GM23338 (cell line): ENCODE measurements at regions not wholly inside any gene's neighbourhood (a gene's known extent, or its start where the extent isn't known, plus 50 kb on each side); places are given as distances from the start of the nearest gene placed in this dataset.
A peak's percentile ranks its signal among the peaks of the same experiment; 100 is the strongest.

Source experiments
- ATAC-seq: fragments of 200-7000 bp; cut with Tn5 transposase; 3 replicates; pipeline ENCODE4 v1.9.1; 2020
- DNase-seq: peaks from one replicate; pipeline ENCODE4 v3.0.0-alpha.2; 2015; ENCODE audit warnings: low spot score
- H2AFZ ChIP-seq: fragments of 200-600 bp; sonication (generic); 2 replicates; pipeline ENCODE4 v1.8.0; 2016; ENCODE audit warnings: antibody characterized with exemption, mild to moderate bottlenecking, moderate library complexity
- H3F3A ChIP-seq: fragments of 200-600 bp; sonication (generic); replicated peaks from 2 replicates; pipeline ENCODE4 v1.8.0; 2017; ENCODE audit warnings: antibody characterized with exemption, mixed run types, low read depth
- H3K27ac ChIP-seq: fragments of 200-600 bp; sonication (generic); 2 replicates; pipeline ENCODE4 v1.6.1; 2016; ENCODE audit warnings: low read depth
- H3K27me3 ChIP-seq: fragments of 200-600 bp; sonication (generic); 2 replicates; pipeline ENCODE4 v1.8.0; 2016; ENCODE audit warnings: mild to moderate bottlenecking, mixed run types, moderate library complexity; ENCODE audit not compliant: insufficient read depth
- H3K36me3 ChIP-seq: fragments of 200-600 bp; sonication (generic); 2 replicates; pipeline ENCODE4 v1.8.0; 2016; ENCODE audit warnings: mild to moderate bottlenecking; ENCODE audit not compliant: insufficient read depth
- H3K4me1 ChIP-seq: fragments of 200-600 bp; sonication (generic); 2 replicates; pipeline ENCODE4 v1.8.0; 2016; ENCODE audit warnings: mild to moderate bottlenecking, moderate library complexity; ENCODE audit not compliant: insufficient read depth
- H3K4me2 ChIP-seq: fragments of 200-600 bp; sonication (generic); 2 replicates; pipeline ENCODE4 v1.7.1; 2017; ENCODE audit warnings: mixed run types
- H3K4me3 ChIP-seq: fragments of 200-600 bp; sonication (generic); 2 replicates; pipeline ENCODE4 v1.6.1; 2016; ENCODE audit warnings: mixed run types
- H3K79me2 ChIP-seq: fragments of 200-600 bp; sonication (generic); replicated peaks from 2 replicates; pipeline ENCODE4 v1.8.0; 2017; ENCODE audit warnings: mild to moderate bottlenecking; ENCODE audit not compliant: insufficient read depth
- H3K9me2 ChIP-seq: fragments of 200-600 bp; sonication (generic); 2 replicates; pipeline ENCODE4 v1.8.0; 2017; ENCODE audit not compliant: insufficient read depth
- H4K20me1 ChIP-seq: fragments of 200-600 bp; sonication (generic); replicated peaks from 2 replicates; pipeline ENCODE4 v1.8.0; 2017; ENCODE audit warnings: mild to moderate bottlenecking; ENCODE audit not compliant: insufficient read depth
- H3K27ac Mint-ChIP-seq: 2 replicates; pipeline ENCODE4 v1.8.0; 2020; ENCODE audit warnings: inconsistent platforms, mild to moderate bottlenecking, moderate library complexity, mixed read lengths
- H3K27me3 Mint-ChIP-seq: 3 replicates; pipeline ENCODE4 v1.8.0; 2022; ENCODE audit warnings: low read depth, mild to moderate bottlenecking, moderate library complexity, mixed read lengths, inconsistent platforms; ENCODE audit not compliant: insufficient read depth, poor library complexity
- H3K36me3 Mint-ChIP-seq: 3 replicates; pipeline ENCODE4 v1.8.0; 2021; ENCODE audit warnings: low read depth, mild to moderate bottlenecking, inconsistent platforms, moderate library complexity, mixed read lengths
- H3K4me1 Mint-ChIP-seq: 3 replicates; pipeline ENCODE4 v1.8.0; 2020; ENCODE audit warnings: mild to moderate bottlenecking, inconsistent platforms, mixed read lengths
- H3K4me3 Mint-ChIP-seq: 3 replicates; pipeline ENCODE4 v1.8.0; 2021; ENCODE audit warnings: moderate library complexity, mild to moderate bottlenecking, inconsistent platforms, mixed read lengths
- H3K9me3 Mint-ChIP-seq: 3 replicates; pipeline ENCODE4 v1.8.0; 2020; ENCODE audit warnings: moderate library complexity, mild to moderate bottlenecking, inconsistent platforms, mixed read lengths
- CREB1 ChIP-seq: fragments of 250-450 bp; sonication (Bioruptor Pico); IDR thresholded peaks from 2 replicates; pipeline ENCODE4 v1.5.0; 2020; ENCODE audit warnings: low read depth, mild to moderate bottlenecking, moderate library complexity
- JUNB ChIP-seq: IDR thresholded peaks from one replicate; pipeline ENCODE4 v1.6.1; 2016; ENCODE audit warnings: antibody characterized with exemption; ENCODE audit not compliant: unreplicated experiment
- NANOG ChIP-seq: IDR thresholded peaks from 2 replicates; pipeline ENCODE4 v1.6.1; 2016; ENCODE audit warnings: antibody characterized with exemption, borderline replicate concordance
- POLR2AphosphoS5 ChIP-seq: IDR thresholded peaks from 2 replicates; pipeline ENCODE4 v1.6.1; 2016; ENCODE audit warnings: antibody characterized with exemption, low read depth
- REST ChIP-seq: IDR thresholded peaks from one replicate; pipeline ENCODE4 v1.6.1; 2018; ENCODE audit warnings: antibody characterized with exemption; ENCODE audit not compliant: unreplicated experiment
- STAT1 ChIP-seq: IDR thresholded peaks from one replicate; pipeline ENCODE4 v1.6.1; 2016; ENCODE audit warnings: antibody characterized with exemption; ENCODE audit not compliant: unreplicated experiment
- ZNF114 ChIP-seq: fragments of 250-450 bp; sonication (Bioruptor Pico); IDR thresholded peaks from 2 replicates; pipeline ENCODE4 v1.5.0; 2020; ENCODE audit warnings: mild to moderate bottlenecking, moderate library complexity
- ZNF331 ChIP-seq: fragments of 250-450 bp; sonication (Bioruptor Pico); IDR thresholded peaks from 2 replicates; pipeline ENCODE4 v1.5.0; 2020; ENCODE audit warnings: low read depth, mild to moderate bottlenecking, moderate library complexity
- TF ChIP-seq, protein P1 (sequence below): IDR thresholded peaks from 2 replicates; pipeline ENCODE4 v1.6.1; 2016; ENCODE audit warnings: antibody characterized with exemption
- TF ChIP-seq, protein P2 (sequence below): fragments of 250-450 bp; sonication (Bioruptor Pico); IDR thresholded peaks from 2 replicates; pipeline ENCODE4 v1.5.0; 2020; ENCODE audit warnings: mild to moderate bottlenecking, moderate library complexity
- TF ChIP-seq, protein P3 (sequence below), 2 experiments: fragments of 200-600 bp in 1 of 2; sonication (generic) in 1 of 2; conservative IDR thresholded peaks; 2 replicates each; pipeline versions ENCODE4 v1.5.1 to v1.6.1; 2016 to 2017; ENCODE audit warnings: antibody characterized with exemption in 2 of 2, low read depth in 2 of 2, mild to moderate bottlenecking in 2 of 2, moderate library complexity in 1 of 2

GRCh38 chr7:3193379-3194120 is 107.5 kb upstream of the SDK1 start:
- Histone ChIP-seq H4K20me1 (no peaks in the 10 kb centered on the region), H3F3A (no peaks in the 10 kb centered on the region), H3K27me3 (no peaks in the 10 kb centered on the region), H3K36me3 (no peaks in the 10 kb centered on the region), H2AFZ (no peak overlapping the region), H3K9me2 (no peaks in the 10 kb centered on the region), H3K27ac (peak overlapping the region; percentile 90), H3K4me2 (0 out of 2 replicates have a peak overlapping the region, but pooled peaks have one; percentile 60), H3K4me1 (peaks cover 31% of the 10 kb centered on the region), H3K4me3 (0 out of 2 replicates have a peak overlapping the region, but pooled peaks have one; percentile 1), H3K79me2 (no peaks in the 10 kb centered on the region)
- peak overlapping the region; percentile 81 for H3K27ac Mint-ChIP-seq
- ATAC-seq (no peak), DNase-seq (no peak)
- TF ChIP-seq POLR2AphosphoS5 (no peak), STAT1 (no peak), ZNF114 (CRISPR knock-in tag) (no peak), NANOG (no peak), JUNB (no peak), CREB1 (CRISPR knock-in tag) (no peak), ZNF331 (CRISPR knock-in tag) (no peak), REST (no peak)
- TF ChIP-seq, protein P1, sequence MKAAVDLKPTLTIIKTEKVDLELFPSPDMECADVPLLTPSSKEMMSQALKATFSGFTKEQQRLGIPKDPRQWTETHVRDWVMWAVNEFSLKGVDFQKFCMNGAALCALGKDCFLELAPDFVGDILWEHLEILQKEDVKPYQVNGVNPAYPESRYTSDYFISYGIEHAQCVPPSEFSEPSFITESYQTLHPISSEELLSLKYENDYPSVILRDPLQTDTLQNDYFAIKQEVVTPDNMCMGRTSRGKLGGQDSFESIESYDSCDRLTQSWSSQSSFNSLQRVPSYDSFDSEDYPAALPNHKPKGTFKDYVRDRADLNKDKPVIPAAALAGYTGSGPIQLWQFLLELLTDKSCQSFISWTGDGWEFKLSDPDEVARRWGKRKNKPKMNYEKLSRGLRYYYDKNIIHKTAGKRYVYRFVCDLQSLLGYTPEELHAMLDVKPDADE = no peak
- TF ChIP-seq, protein P2, sequence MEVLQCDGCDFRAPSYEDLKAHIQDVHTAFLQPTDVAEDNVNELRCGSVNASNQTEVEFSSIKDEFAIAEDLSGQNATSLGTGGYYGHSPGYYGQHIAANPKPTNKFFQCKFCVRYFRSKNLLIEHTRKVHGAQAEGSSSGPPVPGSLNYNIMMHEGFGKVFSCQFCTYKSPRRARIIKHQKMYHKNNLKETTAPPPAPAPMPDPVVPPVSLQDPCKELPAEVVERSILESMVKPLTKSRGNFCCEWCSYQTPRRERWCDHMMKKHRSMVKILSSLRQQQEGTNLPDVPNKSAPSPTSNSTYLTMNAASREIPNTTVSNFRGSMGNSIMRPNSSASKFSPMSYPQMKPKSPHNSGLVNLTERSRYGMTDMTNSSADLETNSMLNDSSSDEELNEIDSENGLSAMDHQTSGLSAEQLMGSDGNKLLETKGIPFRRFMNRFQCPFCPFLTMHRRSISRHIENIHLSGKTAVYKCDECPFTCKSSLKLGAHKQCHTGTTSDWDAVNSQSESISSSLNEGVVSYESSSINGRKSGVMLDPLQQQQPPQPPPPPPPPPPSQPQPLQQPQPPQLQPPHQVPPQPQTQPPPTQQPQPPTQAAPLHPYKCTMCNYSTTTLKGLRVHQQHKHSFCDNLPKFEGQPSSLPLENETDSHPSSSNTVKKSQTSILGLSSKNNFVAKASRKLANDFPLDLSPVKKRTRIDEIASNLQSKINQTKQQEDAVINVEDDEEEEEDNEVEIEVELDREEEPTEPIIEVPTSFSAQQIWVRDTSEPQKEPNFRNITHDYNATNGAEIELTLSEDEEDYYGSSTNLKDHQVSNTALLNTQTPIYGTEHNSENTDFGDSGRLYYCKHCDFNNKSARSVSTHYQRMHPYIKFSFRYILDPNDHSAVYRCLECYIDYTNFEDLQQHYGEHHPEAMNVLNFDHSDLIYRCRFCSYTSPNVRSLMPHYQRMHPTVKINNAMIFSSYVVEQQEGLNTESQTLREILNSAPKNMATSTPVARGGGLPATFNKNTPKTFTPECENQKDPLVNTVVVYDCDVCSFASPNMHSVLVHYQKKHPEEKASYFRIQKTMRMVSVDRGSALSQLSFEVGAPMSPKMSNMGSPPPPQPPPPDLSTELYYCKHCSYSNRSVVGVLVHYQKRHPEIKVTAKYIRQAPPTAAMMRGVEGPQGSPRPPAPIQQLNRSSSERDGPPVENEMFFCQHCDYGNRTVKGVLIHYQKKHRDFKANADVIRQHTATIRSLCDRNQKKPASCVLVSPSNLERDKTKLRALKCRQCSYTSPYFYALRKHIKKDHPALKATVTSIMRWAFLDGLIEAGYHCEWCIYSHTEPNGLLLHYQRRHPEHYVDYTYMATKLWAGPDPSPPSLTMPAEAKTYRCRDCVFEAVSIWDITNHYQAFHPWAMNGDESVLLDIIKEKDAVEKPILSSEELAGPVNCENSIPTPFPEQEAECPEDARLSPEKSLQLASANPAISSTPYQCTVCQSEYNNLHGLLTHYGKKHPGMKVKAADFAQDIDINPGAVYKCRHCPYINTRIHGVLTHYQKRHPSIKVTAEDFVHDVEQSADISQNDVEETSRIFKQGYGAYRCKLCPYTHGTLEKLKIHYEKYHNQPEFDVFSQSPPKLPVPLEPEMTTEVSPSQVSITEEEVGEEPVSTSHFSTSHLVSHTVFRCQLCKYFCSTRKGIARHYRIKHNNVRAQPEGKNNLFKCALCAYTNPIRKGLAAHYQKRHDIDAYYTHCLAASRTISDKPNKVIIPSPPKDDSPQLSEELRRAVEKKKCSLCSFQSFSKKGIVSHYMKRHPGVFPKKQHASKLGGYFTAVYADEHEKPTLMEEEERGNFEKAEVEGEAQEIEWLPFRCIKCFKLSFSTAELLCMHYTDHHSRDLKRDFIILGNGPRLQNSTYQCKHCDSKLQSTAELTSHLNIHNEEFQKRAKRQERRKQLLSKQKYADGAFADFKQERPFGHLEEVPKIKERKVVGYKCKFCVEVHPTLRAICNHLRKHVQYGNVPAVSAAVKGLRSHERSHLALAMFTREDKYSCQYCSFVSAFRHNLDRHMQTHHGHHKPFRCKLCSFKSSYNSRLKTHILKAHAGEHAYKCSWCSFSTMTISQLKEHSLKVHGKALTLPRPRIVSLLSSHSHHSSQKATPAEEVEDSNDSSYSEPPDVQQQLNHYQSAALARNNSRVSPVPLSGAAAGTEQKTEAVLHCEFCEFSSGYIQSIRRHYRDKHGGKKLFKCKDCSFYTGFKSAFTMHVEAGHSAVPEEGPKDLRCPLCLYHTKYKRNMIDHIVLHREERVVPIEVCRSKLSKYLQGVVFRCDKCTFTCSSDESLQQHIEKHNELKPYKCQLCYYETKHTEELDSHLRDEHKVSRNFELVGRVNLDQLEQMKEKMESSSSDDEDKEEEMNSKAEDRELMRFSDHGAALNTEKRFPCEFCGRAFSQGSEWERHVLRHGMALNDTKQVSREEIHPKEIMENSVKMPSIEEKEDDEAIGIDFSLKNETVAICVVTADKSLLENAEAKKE (CRISPR knock-in tag) = no peak
- TF ChIP-seq, protein P3, sequence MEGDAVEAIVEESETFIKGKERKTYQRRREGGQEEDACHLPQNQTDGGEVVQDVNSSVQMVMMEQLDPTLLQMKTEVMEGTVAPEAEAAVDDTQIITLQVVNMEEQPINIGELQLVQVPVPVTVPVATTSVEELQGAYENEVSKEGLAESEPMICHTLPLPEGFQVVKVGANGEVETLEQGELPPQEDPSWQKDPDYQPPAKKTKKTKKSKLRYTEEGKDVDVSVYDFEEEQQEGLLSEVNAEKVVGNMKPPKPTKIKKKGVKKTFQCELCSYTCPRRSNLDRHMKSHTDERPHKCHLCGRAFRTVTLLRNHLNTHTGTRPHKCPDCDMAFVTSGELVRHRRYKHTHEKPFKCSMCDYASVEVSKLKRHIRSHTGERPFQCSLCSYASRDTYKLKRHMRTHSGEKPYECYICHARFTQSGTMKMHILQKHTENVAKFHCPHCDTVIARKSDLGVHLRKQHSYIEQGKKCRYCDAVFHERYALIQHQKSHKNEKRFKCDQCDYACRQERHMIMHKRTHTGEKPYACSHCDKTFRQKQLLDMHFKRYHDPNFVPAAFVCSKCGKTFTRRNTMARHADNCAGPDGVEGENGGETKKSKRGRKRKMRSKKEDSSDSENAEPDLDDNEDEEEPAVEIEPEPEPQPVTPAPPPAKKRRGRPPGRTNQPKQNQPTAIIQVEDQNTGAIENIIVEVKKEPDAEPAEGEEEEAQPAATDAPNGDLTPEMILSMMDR (conservative IDR thresholded peaks at IDR 0.05; ENCODE audit: low read depth in 2 of 2) = no peak
- peaks cover 56% of the 10 kb centered on the region for H3K4me1 Mint-ChIP-seq
- H3K27me3 Mint-ChIP-seq = peaks cover 19% of the 10 kb centered on the region
- H3K36me3 Mint-ChIP-seq = peaks cover 23% of the 10 kb centered on the region
- H3K9me3 Mint-ChIP-seq = peaks cover 27% of the 10 kb centered on the region
- H3K4me3 Mint-ChIP-seq = no peak overlapping the region
